ENCODE measurements at regions not wholly inside any gene's neighbourhood (a gene's known extent, or its start where the extent isn't known, plus 50 kb on each side); places are given as distances from the start of the nearest gene placed in this dataset.

- no peak overlapping the region for H3K4me3 ChIP-seq (ENCODE audit: low read depth, low read length)
- no peaks in the 10 kb centered on the region for H3K36me3 ChIP-seq
- TF ChIP-seq, protein P1, sequence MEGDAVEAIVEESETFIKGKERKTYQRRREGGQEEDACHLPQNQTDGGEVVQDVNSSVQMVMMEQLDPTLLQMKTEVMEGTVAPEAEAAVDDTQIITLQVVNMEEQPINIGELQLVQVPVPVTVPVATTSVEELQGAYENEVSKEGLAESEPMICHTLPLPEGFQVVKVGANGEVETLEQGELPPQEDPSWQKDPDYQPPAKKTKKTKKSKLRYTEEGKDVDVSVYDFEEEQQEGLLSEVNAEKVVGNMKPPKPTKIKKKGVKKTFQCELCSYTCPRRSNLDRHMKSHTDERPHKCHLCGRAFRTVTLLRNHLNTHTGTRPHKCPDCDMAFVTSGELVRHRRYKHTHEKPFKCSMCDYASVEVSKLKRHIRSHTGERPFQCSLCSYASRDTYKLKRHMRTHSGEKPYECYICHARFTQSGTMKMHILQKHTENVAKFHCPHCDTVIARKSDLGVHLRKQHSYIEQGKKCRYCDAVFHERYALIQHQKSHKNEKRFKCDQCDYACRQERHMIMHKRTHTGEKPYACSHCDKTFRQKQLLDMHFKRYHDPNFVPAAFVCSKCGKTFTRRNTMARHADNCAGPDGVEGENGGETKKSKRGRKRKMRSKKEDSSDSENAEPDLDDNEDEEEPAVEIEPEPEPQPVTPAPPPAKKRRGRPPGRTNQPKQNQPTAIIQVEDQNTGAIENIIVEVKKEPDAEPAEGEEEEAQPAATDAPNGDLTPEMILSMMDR (IDR thresholded peaks at IDR 0.05; ENCODE audit: low read depth, low read length) = no peak
- no peaks in the 10 kb centered on the region for H3K27me3 ChIP-seq
- H3K9me3 ChIP-seq = no peaks in the 10 kb centered on the region
- no peak for DNase-seq
- H3K4me1 ChIP-seq = no peaks in the 10 kb centered on the region; the same call in 1 of the 2 replicates
These were observed 1251.2 kb upstream of the C9orf72 start for GRCh38 chr9:28824432-28824963.

- H3K4me3 ChIP-seq (ENCODE audit: low read depth, low read length) = no peak overlapping the region
- H3K27me3 ChIP-seq = no peaks in the 10 kb centered on the region
- TF ChIP-seq, protein P1 (IDR thresholded peaks at IDR 0.05; ENCODE audit: low read depth, low read length) = no peak
- no peak for DNase-seq
- H3K9me3 ChIP-seq = no peaks in the 10 kb centered on the region
- peaks cover 3% of the 10 kb centered on the region; the same call in 1 of the 2 replicates for H3K4me1 ChIP-seq
- no peaks in the 10 kb centered on the region for H3K36me3 ChIP-seq
These were observed 1259.0 kb upstream of the C9orf72 start for GRCh38 chr9:28832168-28832770.

DNA sequence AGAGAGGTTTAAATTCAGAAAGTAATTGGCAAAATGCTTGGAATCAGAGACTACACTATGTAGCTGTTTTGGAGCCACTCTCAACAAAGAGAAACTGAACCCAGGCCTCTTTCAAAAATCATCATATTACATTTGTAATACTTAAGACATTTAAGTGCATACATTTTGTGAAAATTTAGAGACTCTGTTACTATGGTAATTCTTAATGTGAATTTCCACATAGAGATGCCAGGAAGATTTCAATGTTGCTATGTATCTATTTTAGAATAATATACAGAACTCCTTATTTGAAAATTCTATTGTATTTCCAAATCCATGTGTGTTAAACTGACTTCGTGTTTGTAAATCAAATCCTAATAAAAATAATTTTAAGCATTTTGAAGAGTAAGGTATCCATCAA, 1260.9 kb upstream of the C9orf72 start:
- Histone ChIP-seq H3K27me3 (no peaks in the 10 kb centered on the region), H3K4me1 (peaks cover 3% of the 10 kb centered on the region; the same call in 1 of the 2 replicates), H3K4me3 (ENCODE audit: low read depth, low read length) (no peak overlapping the region), H3K36me3 (no peaks in the 10 kb centered on the region), H3K9me3 (no peaks in the 10 kb centered on the region)
- DNase-seq = no peak
- TF ChIP-seq, protein P1 (IDR thresholded peaks at IDR 0.05; ENCODE audit: low read depth, low read length) = no peak

- Histone ChIP-seq H3K36me3 (no peaks in the 10 kb centered on the region), H3K4me3 (ENCODE audit: low read depth, low read length) (no peak overlapping the region), H3K4me1 (no peaks in the 10 kb centered on the region), H3K27me3 (no peaks in the 10 kb centered on the region), H3K9me3 (no peaks in the 10 kb centered on the region)
- DNase-seq = no peak
- TF ChIP-seq, protein P1 (IDR thresholded peaks at IDR 0.05; ENCODE audit: low read depth, low read length) = no peak
These were observed 1266.6 kb upstream of the C9orf72 start for GRCh38 chr9:28839778-28840430.

DNA sequence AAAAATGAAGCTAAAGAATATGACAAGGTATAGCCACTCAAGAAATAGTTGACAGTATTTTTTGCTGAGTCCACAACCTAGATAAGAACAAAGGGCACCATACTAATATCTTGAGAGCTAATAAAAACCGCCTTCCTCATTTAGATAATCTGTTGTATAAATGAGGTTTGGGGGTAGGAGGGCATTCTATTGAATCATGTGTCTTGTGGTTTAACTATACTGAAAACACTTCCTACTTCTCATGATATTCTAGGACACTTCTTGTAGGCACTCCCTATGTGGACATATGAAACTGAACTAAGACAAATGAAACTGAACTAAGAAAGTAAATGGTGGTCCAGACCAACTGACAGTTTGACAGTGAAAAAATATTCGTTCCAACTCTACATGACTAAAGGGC, 1268.5 kb upstream of the C9orf72 start:
- no peak for DNase-seq
- no peaks in the 10 kb centered on the region for H3K9me3 ChIP-seq
- H3K4me1 ChIP-seq = no peaks in the 10 kb centered on the region
- H3K4me3 ChIP-seq (ENCODE audit: low read depth, low read length) = no peak overlapping the region
- no peaks in the 10 kb centered on the region for H3K27me3 ChIP-seq
- no peaks in the 10 kb centered on the region for H3K36me3 ChIP-seq
- TF ChIP-seq, protein P1 (IDR thresholded peaks at IDR 0.05; ENCODE audit: low read depth, low read length) = no peak

- TF ChIP-seq, protein P1 (IDR thresholded peaks at IDR 0.05; ENCODE audit: low read depth, low read length) = no peak
- H3K4me1 ChIP-seq = no peaks in the 10 kb centered on the region
- H3K36me3 ChIP-seq = no peaks in the 10 kb centered on the region
- H3K4me3 ChIP-seq (ENCODE audit: low read depth, low read length) = no peak overlapping the region
- no peaks in the 10 kb centered on the region for H3K27me3 ChIP-seq
- DNase-seq = no peak
- no peaks in the 10 kb centered on the region for H3K9me3 ChIP-seq
These were observed 1274.0 kb upstream of the C9orf72 start for GRCh38 chr9:28847331-28847730.
